ENCODE measurements at regions not wholly inside any gene's neighbourhood (a gene's known extent, or its start where the extent isn't known, plus 50 kb on each side); places are given as distances from the start of the nearest gene placed in this dataset.

GRCh38 chr1:87941337-87941946 is 612.8 kb downstream of the LMO4 start:
- H3K36me3 ChIP-seq (ENCODE audit: control insufficient read depth, insufficient read depth, low read length), result no peaks in the 10 kb centered on the region
- no peak for TF ChIP-seq SIN3A (IDR thresholded peaks at IDR 0.05; ENCODE audit: borderline replicate concordance, insufficient read depth, low read depth, low read length)
- TF ChIP-seq REST (IDR thresholded peaks at IDR 0.05; ENCODE audit: insufficient read depth in 1 of 2, low read depth in 2 of 2, low read length in 1 of 2), result no peak
- TF ChIP-seq POLR2AphosphoS5 (IDR thresholded peaks at IDR 0.05; ENCODE audit: low read depth, low read length), result no peak
- TF ChIP-seq CTCF (IDR thresholded peaks at IDR 0.05), result no peak
- TF ChIP-seq TCF7L2 (IDR thresholded peaks at IDR 0.05; ENCODE audit: low read depth, low read length), result no peak
- no peaks in the 10 kb centered on the region for H3K27me3 ChIP-seq (ENCODE audit: control insufficient read depth, insufficient read depth, low read length)
- CTCF ChIA-PET, result no interaction called here
- no peaks in the 10 kb centered on the region for H3K9me3 ChIP-seq (ENCODE audit: control insufficient read depth, insufficient read depth, low read depth, low read length)
- POLR2A ChIA-PET, result no interaction called here
- no peaks in the 10 kb centered on the region for H3K4me1 ChIP-seq (ENCODE audit: control insufficient read depth, insufficient read depth, low read length)
- H3K4me3 ChIP-seq (ENCODE audit: low read depth in 2 of 2, low read length in 2 of 2), result no peak overlapping the region
- in situ Hi-C loops (cut with HindIII; ENCODE audit: low pct_unique_long_range_greater_than_20kb, low sequenced_read_pairs), result no loop called here
- intact Hi-C loops (cut with micrococcal nuclease; ENCODE audit: unreplicated experiment), result no loop called here
- no TSS peak for BruUV-seq (replicated peaks)
- no peak for ATAC-seq
- DNase-seq (ENCODE audit: low read depth, low spot score), result no peak
- no peak overlapping the region for H3K27ac ChIP-seq (ENCODE audit: low read length)

- Histone ChIP-seq H3K27me3 (ENCODE audit: control insufficient read depth, insufficient read depth, low read length) (no peaks in the 10 kb centered on the region), H3K4me1 (ENCODE audit: control insufficient read depth, insufficient read depth, low read length) (no peaks in the 10 kb centered on the region), H3K36me3 (ENCODE audit: control insufficient read depth, insufficient read depth, low read length) (no peaks in the 10 kb centered on the region), H3K9me3 (ENCODE audit: control insufficient read depth, insufficient read depth, low read depth, low read length) (no peaks in the 10 kb centered on the region), H3K27ac (ENCODE audit: low read length) (no peak overlapping the region), H3K4me3 (ENCODE audit: low read depth in 2 of 2, low read length in 2 of 2) (no peak overlapping the region)
- in situ Hi-C loops (cut with HindIII; ENCODE audit: low pct_unique_long_range_greater_than_20kb, low sequenced_read_pairs) (no loop called here), intact Hi-C loops (cut with micrococcal nuclease; ENCODE audit: unreplicated experiment) (no loop called here)
- ChIA-PET CTCF (no interaction called here), POLR2A (no interaction called here)
- ATAC-seq, result no peak
- DNase-seq (ENCODE audit: low read depth, low spot score), result no peak
- no TSS peak for BruUV-seq (replicated peaks)
- no peak for TF ChIP-seq SIN3A (IDR thresholded peaks at IDR 0.05; ENCODE audit: borderline replicate concordance, insufficient read depth, low read depth, low read length)
- no peak for TF ChIP-seq TCF7L2 (IDR thresholded peaks at IDR 0.05; ENCODE audit: low read depth, low read length)
- TF ChIP-seq POLR2AphosphoS5 (IDR thresholded peaks at IDR 0.05; ENCODE audit: low read depth, low read length), result no peak
- TF ChIP-seq REST (IDR thresholded peaks at IDR 0.05; ENCODE audit: insufficient read depth in 1 of 2, low read depth in 2 of 2, low read length in 1 of 2), result no peak
- TF ChIP-seq CTCF (IDR thresholded peaks at IDR 0.05), result no peak
These were observed 613.5 kb downstream of the LMO4 start for GRCh38 chr1:87942165-87942564.

Measured in Panc1 (cell line).